ENCODE measurements at regions not wholly inside any gene's neighbourhood (a gene's known extent, or its start where the extent isn't known, plus 50 kb on each side); places are given as distances from the start of the nearest gene placed in this dataset.
"Not testable (repeated sequence)": the region's sequence is repeated elsewhere in the genome, so short reads cannot be mapped to it uniquely, and the experiment has no call there.

DNA sequence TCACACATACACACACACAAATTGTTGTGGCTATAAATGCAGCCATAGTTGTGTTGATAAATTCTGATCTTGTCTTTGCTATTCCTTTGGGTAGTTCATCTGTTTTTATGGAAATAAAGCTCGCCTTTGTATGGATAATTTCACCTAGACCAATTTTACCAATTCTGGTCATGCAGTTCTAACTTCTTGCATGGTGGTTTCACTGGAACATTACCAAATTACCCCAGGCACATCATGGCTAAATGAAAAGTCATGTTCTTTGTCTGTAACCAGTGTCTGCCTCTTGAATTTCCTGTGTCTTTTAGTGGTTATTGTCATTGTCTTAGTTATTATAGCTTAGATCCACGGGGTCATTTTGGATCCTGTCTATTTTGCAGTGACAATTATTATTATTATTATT, 50.3 kb upstream of the TMC1 start:
- no peak for DNase-seq

DNA sequence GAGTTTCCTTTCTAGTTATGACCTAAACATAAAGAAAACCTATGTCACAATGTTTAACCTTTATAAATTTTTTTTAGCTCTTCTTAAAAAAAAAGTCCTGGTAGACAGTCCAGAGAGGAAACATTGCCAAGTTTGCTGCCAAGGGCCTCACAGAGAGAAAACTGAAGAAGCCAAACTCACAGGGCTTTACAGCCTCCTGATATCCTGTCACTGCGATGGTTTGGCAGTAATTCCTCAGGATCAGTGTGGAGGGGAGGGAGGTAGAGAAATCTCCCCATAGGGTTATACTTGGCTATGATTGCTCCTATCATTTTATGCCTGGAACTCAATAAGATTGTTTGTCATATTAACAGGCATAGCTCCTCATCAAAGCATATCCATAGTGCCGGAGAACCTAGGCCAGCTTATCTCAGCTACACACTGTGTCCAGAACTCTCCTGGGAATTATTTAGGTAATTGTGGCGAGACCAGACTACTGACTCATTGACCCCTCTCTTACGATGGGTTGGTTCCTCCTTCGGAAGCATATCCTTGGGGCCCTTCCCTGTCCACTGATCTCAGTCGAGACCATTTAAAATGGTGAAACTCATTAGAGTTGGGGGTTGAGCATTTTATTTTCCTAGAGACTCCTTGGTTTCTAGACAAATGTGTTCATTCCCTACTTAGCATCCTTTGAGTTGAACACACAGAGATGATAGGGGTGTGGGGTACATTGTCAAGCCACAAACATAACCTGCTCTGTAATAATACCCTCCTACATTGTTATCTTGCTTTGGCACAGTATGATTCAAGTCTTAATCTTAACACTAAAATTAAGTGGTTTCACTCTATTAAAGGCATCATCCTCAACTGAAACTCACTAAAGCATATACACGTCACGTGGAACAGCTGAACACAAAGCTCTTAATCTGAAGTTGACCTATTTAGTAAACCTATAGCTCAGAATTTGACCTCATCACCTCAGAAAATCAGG, 53.4 kb upstream of the TMC1 start:
- no peak for DNase-seq

DNA sequence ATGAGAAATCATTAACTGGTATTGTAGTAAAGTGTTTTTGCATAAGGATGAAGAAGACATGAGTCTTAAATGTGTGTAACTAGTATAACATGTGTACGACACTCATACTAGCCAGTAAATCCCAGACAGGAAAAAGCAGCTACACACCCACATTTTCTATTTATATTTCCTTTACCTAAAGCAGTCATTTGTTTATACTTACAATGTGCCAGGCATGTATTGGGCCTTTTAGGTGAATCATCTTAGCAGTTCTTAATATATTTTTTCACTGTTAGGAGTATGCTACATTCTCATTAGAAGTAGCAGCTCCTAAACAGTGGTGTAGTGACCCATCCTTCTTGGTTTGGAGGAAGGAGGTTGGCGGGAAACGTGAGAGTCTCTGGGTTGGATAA, 55.8 kb upstream of the TMC1 start:
- no peak for DNase-seq

DNA sequence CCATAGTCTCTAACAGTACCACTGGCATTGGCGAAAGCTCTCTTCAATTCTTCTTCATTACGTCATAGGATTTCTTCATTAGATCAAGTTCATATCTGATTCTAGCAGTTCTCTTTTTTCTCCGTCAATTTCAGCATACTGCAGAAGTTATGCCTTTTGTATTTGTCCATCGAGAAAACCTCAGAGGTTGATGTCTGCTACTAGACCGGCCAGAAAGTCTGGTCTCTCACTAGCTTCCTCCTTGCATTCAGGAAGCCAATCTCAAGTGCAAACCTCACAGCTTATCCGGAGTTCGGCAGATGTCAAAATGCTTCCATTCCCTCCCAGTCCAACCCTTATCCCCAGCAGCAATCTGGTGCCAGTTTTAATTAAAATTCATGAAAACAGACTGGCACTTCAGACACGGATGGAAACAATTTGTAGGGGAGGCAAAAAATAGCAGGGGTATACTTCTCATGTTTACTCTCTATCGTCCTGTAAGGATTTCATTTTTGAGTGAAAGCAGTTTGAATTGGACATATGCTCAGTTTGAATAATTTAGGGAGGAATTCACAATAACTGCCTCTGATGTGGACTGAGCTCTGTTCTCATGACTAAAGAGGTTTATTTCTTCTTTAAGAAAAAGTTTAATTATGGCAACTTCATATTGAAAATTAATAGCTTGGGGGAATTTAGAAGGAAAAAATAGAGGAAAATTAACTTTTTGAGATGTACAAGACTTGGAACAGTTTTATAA, 56.4 kb upstream of the TMC1 start:
- DNase-seq: no peak

DNA sequence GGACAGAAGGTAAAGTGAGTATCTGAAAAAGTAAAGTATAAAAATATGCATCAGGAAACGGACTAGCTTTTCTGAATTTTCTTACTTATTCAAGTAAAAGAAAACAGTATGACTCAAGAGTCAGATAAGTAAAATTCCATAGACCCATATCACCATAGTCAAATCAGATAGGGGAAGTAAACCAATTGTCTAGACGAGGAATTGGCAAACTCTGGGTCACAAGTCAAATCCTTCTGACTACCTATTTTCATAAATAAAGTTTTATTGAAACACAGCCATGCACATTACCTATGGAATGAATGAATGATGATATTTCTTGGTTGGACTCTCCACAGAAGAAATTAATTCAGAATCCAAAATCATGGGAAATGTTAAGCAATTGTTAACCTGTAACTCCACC, 59.1 kb upstream of the TMC1 start:
- no peak for DNase-seq

DNA sequence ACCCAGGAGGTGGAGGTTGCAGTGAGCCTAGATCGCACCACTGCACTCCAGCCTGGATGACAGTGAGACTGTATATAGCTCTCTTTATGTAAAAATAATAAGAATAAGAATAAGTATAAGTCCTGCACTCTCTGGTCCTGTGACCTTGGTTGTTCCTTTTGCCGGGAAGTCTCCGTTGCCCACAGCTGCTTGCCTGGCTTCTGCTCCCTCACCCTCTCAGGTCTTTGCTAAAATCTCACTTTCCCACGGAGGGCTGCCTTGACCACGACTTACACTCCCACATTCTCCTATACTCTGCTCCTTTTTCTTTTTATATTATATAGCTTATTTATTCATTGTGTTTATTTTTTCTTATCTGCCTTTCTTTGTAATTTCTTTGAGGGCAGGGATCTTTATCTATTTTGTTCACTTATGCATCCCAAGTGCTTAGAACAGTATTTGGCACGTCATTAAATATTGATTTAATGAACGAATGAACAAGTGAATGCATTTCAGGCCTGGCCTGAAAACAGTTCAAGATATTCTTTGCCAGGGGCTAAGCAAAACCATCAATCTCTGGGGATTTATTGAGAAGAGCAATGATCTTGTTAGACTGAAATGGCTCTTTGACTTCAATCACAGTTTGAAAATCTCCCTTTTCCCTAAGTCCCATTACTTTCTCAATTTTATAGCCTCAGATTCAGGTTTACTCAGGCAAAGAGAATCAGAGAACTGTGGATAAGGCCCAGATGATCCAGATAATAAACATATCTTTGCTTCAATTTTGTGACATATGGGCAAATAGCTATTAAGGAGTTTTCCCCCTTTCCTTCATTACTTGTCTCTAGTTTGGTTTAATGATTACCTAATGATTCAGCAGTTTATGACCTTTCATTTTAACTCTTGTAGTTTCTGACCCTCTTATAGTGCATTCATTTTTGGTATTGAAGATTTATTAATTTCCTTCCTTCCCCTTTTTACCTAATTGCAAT, 60.8 kb upstream of the TMC1 start:
- DNase-seq: no peak

DNA sequence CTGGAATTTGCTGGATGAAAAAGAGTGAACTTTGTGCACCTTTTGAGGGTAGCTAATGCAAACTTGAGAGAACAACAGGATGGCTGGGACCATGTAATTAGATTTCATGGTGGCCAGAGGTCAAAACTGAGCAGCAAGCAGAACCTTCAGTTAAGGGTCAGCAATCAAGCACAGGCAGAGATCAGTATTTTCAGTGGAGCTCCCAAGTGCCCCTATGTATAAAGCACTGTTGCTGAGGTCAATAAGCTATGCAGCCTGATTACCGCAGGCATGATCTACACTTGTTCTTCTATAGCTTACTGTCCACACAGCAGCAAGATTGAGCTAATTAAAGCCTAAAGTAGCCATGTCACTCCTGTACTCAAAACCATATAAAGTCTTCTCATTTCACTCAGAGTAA, 62.1 kb upstream of the TMC1 start:
- DNase-seq: no peak

DNA sequence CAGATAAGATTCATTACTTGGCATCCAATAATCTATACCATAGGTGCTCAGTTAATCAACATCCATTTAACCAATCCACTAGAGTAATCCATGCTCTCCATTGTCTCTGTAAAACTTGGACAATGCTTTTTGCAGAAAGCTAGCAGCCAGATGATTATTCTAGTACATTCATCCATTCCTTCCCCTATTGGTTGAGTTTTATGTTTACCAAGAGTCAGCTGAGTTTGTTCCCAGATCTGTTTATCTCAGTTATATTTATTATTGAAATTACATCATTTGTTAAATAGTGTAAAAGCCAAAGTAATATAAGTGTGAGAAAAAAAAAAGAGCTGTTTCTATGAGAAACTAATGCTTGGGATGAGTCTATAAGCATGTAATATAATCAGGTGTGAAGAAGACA, 63.3 kb upstream of the TMC1 start:
- no peak for DNase-seq

DNA sequence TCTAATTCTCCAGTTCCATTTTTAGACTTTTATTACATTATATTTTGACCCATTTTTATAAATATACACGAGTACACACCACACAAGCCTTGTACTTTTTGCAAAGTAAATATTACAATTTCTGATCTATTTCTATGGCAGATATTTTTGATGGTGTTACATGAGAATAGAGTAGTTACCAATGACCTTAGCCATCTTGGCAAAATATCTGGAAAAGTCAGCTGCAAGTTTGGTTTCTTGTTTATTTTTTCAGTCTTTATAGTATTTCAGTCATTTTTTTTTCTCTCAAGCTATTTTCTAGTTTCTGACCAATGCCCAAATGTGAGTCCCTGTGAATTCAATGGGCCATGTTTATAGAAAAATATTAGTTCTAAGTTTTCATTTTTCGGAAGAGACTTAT, 64.0 kb upstream of the TMC1 start:
- DNase-seq: no peak

DNA sequence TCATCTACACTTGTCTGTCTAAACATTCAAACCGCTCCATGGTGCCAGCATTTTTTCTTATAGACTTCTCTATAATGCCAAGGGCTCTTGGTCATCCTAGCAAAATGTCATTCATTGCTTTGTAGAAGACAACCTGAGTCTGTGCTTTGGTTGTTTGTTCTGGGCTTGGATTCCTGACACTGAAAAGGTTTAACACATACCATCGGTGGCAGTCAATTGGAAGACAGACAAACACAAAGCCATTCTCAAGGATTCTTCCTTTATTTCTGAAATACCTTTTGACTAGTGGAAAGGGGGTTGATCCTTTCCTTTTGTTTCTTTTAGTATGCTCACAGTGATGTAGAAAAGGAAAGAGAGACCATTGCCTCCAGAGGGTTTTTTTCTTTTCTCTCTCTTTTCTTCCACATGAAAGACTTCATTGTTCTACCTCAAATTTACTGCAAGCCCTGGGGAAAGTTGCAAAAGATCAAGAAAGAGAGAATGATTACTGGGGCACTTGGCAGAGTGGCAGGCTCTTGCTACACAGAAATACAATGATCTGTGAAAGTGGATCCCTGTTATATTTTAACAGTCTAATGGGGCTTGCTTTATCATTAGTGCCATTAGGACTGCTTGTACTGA, 66.4 kb upstream of the TMC1 start:
- DNase-seq: no peak

DNA sequence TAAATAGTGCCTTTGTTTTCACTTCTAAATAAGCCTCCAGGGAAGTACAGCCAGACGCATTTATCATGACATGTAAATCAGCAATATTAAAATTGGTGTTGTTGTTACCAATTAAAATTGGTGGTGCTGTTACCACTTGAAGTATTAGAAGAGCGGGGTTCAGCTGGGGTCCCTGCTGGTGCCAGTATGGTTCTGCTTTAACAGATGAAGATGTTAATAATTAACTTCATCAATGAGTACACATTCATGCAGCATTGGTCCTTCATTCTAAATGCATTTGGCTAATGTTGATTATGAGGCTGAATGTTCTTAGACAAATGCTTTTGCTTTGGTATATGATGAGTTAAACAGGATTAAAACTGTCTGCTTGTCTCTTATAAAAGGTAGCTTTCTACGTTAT, 67.6 kb upstream of the TMC1 start:
- no peak for DNase-seq

DNA sequence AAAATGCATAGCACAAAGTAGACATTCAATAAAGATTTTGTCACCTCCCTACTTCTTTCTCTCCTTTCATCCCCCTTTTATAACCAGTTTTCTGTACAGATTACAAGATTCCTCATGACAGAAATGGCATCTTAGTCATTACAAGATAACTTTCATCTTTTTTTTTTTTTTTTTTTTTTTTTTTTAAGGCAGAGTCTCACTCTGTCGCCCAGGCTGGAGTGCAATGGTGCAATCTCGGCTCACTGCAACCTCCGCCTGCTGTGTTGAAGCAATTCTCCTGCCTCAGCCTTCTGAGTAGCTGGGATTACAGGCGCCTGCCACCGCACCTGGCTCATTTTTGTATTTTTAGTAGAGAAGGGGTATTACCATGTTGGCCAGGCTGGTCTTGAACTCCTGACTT, 75.2 kb upstream of the TMC1 start:
- DNase-seq: not testable (repeated sequence)

DNA sequence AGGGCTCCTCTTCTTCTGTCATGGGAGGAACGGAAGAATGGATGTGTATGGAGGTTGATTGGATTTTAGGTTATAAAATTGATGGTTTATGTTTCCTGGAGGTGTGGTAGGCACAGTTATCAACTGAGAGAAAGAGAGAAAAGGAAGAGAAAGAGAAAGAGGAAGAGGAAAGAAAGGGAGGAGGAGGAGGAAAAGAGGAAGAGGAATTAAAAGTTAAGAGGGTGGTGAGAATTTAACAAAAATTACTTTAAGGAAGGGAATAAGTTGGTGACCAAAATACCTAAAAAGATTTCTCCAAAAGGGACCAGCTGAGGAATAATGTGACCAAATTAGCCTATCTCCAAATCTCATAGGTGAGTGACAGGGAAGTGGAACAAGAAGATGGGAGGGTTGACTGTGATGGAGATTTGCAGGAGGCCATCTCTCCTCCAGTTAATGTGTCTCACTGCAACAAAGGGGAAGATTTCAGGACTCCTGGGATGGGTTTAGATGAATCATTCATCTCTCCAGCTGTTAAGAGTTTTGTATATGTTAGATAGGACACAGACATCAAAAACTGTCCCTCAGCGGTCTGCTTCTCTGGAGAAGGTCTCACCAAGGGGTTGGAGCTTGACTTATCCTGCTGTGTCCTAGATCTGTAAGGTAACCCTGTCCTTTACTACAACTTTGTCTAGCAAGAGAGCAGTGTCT, 76.0 kb upstream of the TMC1 start:
- no peak for DNase-seq

DNA sequence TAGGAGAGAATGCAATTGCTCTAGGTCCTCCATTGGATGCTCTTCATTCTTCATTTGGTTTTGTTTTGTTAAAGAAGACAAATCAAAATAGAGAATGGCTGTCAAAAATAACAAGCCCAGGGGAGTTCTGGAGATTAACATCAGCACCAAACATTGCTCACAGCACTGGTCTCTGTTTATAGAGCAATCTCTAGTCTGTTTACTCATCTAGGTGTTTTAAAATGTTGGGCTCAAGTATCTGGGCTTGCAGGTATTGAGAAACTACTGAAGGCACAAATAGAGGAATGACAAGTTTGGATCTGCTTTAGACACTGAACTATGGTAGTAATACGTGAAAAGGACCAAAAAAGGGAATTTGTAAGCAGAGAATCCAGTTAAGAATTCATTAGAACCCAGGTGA, 77.0 kb upstream of the TMC1 start:
- no peak for DNase-seq

DNA sequence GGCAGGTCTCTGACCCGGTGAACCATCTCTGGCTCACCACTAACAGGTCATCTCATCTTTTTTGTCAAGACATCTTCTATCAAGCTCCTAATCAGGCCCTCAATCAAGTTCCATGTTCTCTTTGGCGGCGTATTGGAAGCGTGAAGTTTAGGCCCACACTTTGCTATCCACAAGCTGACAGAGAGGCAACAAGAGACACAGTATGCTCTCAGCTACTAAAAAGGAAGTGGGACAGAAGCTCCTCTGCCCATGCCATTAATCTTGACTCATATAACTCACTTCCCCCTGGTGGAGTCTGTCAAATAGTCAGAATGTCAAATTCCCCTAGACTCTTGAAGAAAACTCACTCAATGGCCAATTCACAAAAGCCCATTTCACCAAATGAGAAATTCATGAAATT, 77.6 kb upstream of the TMC1 start:
- DNase-seq: no peak

DNA sequence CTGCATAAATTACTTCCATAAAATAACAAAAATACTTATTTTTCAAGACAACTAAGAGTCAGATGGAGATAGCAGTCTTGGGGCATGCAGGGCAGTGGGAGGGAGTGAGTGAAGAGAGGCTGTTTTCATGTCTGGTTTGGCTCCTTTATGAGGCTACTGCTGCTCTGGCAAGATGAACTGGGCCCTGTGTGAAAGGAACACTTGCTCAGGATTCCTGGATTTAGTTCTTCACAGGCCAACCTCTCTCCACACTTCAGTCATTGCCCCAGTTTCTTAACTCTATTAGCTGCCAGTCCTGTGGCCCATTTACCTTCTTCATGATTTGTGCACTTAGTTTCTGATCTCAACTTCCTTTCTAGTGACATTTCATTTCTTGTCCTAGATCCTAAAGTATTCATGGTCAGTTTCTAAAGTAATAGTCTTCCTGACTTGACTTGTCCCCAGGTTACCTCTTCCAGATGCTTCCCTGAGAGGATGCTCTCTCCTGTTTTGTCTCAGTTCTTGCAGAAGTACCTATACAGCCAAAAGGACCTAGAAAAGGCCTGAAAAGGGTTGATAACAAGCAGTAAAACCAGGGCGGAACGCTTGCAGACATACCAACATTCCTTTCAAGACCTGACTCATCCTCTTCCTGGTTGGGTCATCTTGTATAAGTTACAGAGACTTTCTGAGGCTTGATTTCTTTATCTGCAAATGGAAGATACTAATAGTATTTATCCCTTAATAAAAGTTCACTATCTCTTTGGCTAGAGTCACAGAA, 77.0 kb upstream of the ZFAND5 start:
- no peak for DNase-seq

DNA sequence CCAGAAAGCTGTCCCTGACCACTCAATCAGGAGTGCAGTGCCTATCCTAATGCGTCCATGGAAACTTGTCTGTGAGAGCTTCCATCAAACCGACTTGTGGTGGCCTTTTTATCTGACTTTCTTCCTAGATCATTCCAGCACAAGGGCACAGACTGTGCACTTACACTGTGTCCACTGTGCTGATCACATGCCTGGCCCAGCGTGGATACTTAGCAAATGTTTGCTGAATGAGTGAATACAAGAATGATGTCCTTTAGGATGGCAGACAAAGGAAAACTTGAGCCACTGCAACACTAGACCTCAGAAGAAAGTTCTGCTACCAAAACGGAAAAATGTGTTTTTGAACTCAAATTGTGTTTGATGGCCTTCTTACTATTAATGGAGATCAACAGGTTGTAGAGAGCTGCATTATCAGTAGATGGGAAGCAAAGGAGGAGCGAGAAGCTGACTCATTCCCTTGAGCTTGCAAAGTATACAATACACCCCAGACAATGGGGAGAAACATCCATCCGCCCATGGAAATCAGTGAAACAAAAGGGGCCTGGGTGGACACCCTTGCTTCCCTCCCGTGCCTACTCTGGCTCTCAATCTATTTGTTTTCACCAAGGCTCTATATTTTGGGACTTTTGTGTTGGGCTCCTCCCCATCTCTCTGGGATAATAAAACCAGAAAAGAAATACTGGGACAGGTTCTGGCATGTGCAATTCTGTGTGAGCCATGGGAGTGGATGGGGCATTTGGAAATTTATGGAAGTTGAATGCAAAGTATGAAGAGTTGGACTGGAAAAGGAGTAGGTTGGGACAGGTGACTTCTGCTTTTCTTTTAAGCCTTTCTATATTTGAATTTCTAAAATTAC, 76.2 kb upstream of the ZFAND5 start:
- DNase-seq: no peak

DNA sequence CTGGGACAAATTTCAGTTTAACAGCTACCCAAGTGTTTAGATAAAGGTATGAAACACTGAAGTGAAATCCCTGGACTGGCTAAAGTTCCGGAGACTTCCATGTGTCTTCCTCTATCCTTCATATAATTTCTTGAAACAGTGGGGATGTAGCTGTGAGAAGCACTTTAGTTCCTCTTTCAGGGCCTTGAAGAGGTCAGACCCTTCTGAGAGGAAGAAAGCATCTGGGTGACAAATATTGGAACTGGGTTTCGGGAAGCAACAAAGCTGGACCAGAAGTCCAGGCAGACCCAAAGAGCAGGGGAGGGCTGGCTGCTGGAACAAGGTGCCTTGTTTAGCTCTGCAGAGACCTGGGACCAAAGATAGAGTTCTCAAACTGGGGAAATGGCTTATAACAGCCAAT, 75.4 kb upstream of the ZFAND5 start:
- no peak for DNase-seq

DNA sequence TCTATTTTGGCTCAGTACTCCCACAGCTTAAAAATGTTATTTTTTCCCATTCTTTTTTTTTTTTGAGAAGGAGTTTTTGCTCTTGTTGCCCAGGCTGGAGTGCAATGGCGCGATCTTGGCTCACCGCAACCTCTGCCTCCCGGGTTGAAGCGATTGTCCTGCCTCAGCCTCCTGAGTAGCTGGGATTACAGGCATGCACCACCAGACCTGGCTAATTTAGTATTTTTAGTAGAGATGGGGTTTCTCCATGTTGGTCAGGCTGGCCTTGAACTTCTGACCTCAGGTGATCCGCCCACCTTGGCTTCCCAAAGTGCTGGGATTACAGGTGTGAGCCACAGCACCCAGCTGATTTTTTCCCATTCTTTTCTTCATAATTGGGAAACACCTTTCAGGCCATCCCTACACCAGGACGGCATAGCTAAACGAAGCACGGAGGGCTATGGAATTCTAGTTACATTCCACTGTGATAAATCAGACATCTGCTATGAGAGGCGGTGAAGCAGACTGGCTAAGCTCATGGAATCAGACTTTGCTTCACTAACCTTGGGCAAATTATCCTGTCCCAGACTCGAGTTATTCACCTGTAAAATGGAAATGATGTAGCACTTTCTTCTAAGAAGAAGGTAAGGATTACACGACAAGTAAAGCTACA, 68.7 kb upstream of the ZFAND5 start:
- DNase-seq: not testable (repeated sequence)
